ENCODE measurements at regions not wholly inside any gene's neighbourhood (a gene's known extent, or its start where the extent isn't known, plus 50 kb on each side); places are given as distances from the start of the nearest gene placed in this dataset.

DNA sequence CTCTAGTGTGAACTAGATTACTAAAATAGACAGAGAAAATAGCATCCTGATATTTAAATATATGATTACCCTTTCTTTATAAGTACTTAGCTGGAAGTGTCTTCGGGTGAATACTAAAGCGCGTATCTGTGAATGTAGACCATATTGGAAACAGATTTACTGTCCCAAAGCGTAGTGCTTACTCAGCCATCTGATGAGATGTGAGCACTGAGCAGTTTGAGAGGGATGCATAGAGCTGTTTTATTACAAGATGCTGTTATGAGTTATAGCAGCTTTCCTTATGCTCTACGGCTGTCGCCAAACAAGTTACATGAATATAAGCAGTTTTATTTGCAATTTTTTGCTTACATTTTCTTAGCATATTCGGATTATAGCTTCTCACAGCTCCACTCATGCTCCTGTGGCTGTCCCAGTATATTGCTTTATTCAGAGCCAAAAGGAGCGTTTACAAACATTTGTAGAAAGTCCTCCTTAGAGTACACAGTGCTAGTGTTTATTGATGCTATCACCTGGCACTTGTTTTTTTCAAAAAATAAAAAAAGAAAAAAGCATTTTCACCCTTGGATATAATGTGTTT is 981.4 kb upstream of the WWC1 start:
- TF ChIP-seq, protein P1, sequence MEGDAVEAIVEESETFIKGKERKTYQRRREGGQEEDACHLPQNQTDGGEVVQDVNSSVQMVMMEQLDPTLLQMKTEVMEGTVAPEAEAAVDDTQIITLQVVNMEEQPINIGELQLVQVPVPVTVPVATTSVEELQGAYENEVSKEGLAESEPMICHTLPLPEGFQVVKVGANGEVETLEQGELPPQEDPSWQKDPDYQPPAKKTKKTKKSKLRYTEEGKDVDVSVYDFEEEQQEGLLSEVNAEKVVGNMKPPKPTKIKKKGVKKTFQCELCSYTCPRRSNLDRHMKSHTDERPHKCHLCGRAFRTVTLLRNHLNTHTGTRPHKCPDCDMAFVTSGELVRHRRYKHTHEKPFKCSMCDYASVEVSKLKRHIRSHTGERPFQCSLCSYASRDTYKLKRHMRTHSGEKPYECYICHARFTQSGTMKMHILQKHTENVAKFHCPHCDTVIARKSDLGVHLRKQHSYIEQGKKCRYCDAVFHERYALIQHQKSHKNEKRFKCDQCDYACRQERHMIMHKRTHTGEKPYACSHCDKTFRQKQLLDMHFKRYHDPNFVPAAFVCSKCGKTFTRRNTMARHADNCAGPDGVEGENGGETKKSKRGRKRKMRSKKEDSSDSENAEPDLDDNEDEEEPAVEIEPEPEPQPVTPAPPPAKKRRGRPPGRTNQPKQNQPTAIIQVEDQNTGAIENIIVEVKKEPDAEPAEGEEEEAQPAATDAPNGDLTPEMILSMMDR (IDR thresholded peaks at IDR 0.05): no peak
- Histone ChIP-seq H3K27ac (no peak overlapping the region), H3K4me3 (no peak overlapping the region)
- DNase-seq (ENCODE audit: low spot score): no peak

DNA sequence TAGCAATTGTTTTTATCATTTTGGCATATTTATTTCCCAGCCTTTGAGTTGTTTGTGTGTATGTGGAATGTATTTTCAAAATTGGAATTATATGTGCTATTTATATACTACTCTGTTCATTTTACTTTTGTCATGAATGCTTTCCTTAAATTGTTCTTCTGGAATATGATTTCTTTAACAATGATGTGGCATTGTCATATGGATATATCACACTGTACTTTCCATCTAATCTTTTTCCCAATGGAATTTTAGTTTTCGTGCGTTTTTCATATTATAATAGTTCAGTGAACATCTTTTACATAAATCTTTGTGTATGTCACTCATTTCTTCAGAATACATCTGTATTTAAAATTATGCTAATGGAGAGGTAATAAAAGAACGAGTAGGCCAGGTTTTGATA is 980.1 kb upstream of the WWC1 start:
- no peak for DNase-seq (ENCODE audit: low spot score)
- Histone ChIP-seq H3K4me3 (no peak overlapping the region), H3K27ac (no peak overlapping the region)
- TF ChIP-seq, protein P1 (IDR thresholded peaks at IDR 0.05): no peak

DNA sequence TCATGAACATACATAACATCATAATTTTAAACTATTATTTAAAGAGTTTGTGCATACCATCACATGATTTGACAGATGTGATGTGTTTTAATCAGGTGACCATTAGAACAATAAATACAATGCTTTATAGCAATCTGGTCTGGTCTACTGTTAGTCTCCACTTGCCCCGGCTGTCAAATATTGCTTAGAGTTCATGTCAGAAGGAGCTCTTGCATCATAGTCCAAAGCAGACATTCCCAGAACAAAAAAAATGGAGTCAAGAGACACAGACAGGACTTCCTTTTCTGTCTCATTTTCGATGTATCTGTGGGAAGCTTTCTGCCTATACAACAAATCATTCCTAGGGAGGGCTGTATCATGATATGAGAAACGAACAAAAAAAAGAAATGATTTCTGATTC is 979.2 kb upstream of the WWC1 start:
- TF ChIP-seq, protein P1 (IDR thresholded peaks at IDR 0.05): no peak
- H3K4me3 ChIP-seq: no peak overlapping the region
- no peak overlapping the region for H3K27ac ChIP-seq
- no peak for DNase-seq (ENCODE audit: low spot score)

DNA sequence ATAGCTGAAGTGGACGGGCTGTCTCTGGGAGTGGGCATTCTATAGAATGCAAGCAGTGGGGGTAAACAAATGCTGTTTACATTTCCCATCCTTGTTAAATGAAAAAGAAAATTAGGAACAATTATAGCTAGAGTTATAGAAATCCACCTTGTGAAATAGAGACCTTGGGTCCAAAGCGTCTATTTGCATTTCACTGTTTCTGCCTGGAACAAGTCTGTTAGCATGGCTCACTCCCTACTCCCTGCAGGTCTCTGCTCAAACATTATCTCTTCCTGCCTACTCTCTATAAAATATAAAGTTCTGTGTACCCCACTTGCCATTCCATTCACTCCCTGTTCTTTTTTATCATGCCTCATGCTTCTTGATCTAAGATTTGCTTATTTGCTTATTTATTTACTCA is 975.7 kb upstream of the WWC1 start:
- TF ChIP-seq, protein P1 (IDR thresholded peaks at IDR 0.05): no peak
- no peak overlapping the region for H3K4me3 ChIP-seq
- no peak overlapping the region for H3K27ac ChIP-seq
- DNase-seq (ENCODE audit: low spot score): no peak

DNA sequence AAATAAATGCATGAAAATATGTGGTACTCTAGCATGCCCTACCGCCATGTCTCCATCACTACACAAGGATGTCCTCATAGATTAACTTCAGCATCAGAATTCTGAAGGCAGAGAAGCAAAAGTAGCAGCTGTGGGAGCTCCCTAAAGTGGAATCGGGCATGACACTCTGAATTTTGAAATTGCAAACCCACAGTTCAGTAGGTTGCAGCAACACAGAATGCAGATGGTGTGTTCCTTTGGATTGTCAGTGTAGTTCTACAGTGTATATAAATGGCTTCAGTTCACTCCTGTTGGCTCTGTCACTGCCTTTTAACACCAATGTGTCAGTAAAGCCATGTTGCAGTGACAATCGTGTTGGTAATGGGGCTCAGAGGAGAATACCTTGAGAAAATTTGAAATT is 973.6 kb upstream of the WWC1 start:
- no peak overlapping the region for H3K4me3 ChIP-seq
- no peak overlapping the region for H3K27ac ChIP-seq
- DNase-seq (ENCODE audit: low spot score): no peak
- TF ChIP-seq, protein P1 (IDR thresholded peaks at IDR 0.05): no peak

DNA sequence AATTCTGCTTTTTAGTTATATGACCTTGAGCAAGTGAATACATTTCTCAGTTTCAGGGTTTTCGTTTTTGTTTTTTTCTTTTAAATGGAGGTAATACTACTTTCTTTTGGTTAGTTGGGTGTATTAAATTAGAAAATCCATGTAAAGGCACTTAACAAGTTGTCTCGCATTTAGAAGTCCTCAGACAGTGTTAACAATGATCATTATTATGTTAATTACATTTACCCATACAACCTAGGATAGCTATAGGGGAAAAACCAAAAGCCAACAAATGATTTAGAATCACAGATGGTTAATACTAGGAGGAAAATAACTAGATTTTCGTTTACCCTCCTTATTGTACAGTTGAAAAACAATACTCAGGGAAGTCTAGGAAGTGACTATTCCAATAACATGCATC is 972.2 kb upstream of the WWC1 start:
- DNase-seq (ENCODE audit: low spot score): no peak
- no peak overlapping the region for H3K4me3 ChIP-seq
- TF ChIP-seq, protein P1 (IDR thresholded peaks at IDR 0.05): no peak
- H3K27ac ChIP-seq: no peak overlapping the region

DNA sequence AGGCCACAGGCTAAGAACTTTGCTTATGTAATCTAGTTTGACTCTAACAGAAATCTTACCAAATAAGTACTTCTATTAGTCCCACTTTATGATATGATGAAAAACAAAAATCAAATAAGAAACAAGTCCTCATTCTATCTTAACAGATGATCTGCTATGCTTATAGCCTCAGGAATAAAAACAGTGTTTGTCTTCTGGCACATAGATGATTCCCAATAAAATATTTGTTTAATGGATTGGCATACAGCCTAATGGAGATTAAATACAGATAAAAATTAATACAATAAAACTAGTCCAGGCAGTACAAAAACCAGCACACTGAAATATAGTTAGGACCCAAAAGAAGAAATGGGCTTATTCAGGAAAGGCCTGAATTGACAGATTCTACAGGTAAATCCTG is 971.4 kb upstream of the WWC1 start:
- H3K27ac ChIP-seq: no peak overlapping the region
- DNase-seq (ENCODE audit: low spot score): no peak
- H3K4me3 ChIP-seq: no peak overlapping the region
- TF ChIP-seq, protein P1 (IDR thresholded peaks at IDR 0.05): no peak
